K562 (cell line): ENCODE measurements at regions not wholly inside any gene's neighbourhood (a gene's known extent, or its start where the extent isn't known, plus 50 kb on each side); places are given as distances from the start of the nearest gene placed in this dataset.

Experiments used
- E2F5 ChIP-seq: sonication (generic); formaldehyde crosslinking; IDR thresholded peaks from 2 replicates; pipeline ENCODE4 v1.8.0; 2022; ENCODE audit warnings: mild to moderate bottlenecking, missing genetic modification reagents
- NR3C1 ChIP-seq: sonication (generic); formaldehyde crosslinking; IDR thresholded peaks from 2 replicates; pipeline ENCODE4 v1.8.1; 2022; ENCODE audit warnings: missing genetic modification reagents
- POLR2A ChIP-seq: fragments of 450-650 bp; conservative IDR thresholded peaks from 2 replicates; pipeline ENCODE4 v1.6.1; 2016
- TBP ChIP-seq: optimal IDR thresholded peaks from 2 replicates; pipeline ENCODE3; 2011; ENCODE audit warnings: low read depth, low read length, improper control_type of control experiment

DNA sequence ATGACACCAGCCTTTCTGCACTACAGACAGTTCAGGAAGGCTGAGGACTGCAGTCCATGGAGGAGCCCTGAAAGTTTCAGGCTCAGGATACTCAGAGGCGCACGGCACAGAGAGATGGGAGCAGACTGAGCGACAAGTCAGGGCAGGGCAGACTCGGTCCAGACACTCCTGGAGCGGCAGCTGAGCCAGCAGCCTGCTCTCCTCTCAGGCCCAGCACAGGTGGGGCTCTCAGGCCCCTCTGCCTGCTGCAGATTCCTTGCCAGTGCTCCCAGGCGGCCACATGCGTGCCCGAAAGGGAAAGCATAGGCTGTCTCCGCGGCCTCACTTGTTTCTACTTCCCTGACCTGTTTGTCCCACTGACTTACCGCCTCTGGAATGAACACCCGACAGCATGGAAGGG, 228.3 kb downstream of the IRX2 start:
- TF ChIP-seq E2F5 (CRISPR knock-in tag) (no peak), NR3C1 (CRISPR knock-in tag) (no peak), TBP (no peak), POLR2A (no peak)
